ENCODE measurements at regions not wholly inside any gene's neighbourhood (a gene's known extent, or its start where the extent isn't known, plus 50 kb on each side); places are given as distances from the start of the nearest gene placed in this dataset.
"Not testable (repeated sequence)": the region's sequence is repeated elsewhere in the genome, so short reads cannot be mapped to it uniquely, and the experiment has no call there.

- Mint-ChIP-seq H3K9me3 (peaks cover 23% of the 10 kb centered on the region), H3K36me3 (ENCODE audit: low read depth) (no peaks in the 10 kb centered on the region), H3K27ac (no peak overlapping the region)
Measured at GRCh38 chr9:81335879-81336421, 353.4 kb downstream of the TLE1 start.

GRCh38 chr9:81321551-81321950 is 367.8 kb downstream of the TLE1 start:
- no peak for DNase-seq
- Mint-ChIP-seq H3K27ac (no peak overlapping the region), H3K27me3 (no peaks in the 10 kb centered on the region), H3K4me1 (ENCODE audit: low read depth) (no peaks in the 10 kb centered on the region), H3K36me3 (ENCODE audit: low read depth) (no peaks in the 10 kb centered on the region), H3K9me3 (peaks cover 15% of the 10 kb centered on the region), H3K4me3 (no peak overlapping the region)

More at GRCh38 chr9:81335879-81336421, 353.4 kb downstream of the TLE1 start:
- H3K27me3 Mint-ChIP-seq = no peaks in the 10 kb centered on the region
- no peak for DNase-seq
- H3K4me3 Mint-ChIP-seq = no peak overlapping the region
- H3K4me1 Mint-ChIP-seq (ENCODE audit: low read depth) = no peaks in the 10 kb centered on the region

- H3K9me3 Mint-ChIP-seq = peaks cover 15% of the 10 kb centered on the region
- no peaks in the 10 kb centered on the region for H3K4me1 Mint-ChIP-seq (ENCODE audit: low read depth)
- no peak for DNase-seq
- no peaks in the 10 kb centered on the region for H3K36me3 Mint-ChIP-seq (ENCODE audit: low read depth)
- H3K27me3 Mint-ChIP-seq = no peaks in the 10 kb centered on the region
- H3K27ac Mint-ChIP-seq = no peak overlapping the region
- H3K4me3 Mint-ChIP-seq = no peak overlapping the region
Measured at GRCh38 chr9:81320909-81321482, 368.4 kb downstream of the TLE1 start.

- no peaks in the 10 kb centered on the region for H3K36me3 Mint-ChIP-seq (ENCODE audit: low read depth)
- no peak overlapping the region for H3K27ac Mint-ChIP-seq
- no peak overlapping the region for H3K4me3 Mint-ChIP-seq
- peaks cover 22% of the 10 kb centered on the region for H3K9me3 Mint-ChIP-seq
- DNase-seq = no peak
- no peaks in the 10 kb centered on the region for H3K4me1 Mint-ChIP-seq (ENCODE audit: low read depth)
- no peaks in the 10 kb centered on the region for H3K27me3 Mint-ChIP-seq
Measured at GRCh38 chr9:81318571-81318970, 370.8 kb downstream of the TLE1 start.

GRCh38 chr9:81317939-81318338 is 371.4 kb downstream of the TLE1 start:
- Mint-ChIP-seq H3K27me3 (no peaks in the 10 kb centered on the region), H3K9me3 (peaks cover 19% of the 10 kb centered on the region), H3K4me1 (ENCODE audit: low read depth) (no peaks in the 10 kb centered on the region), H3K4me3 (no peak overlapping the region), H3K36me3 (ENCODE audit: low read depth) (no peaks in the 10 kb centered on the region), H3K27ac (no peak overlapping the region)
- no peak for DNase-seq

GRCh38 chr9:81317223-81317622 is 372.1 kb downstream of the TLE1 start:
- H3K27me3 Mint-ChIP-seq = no peaks in the 10 kb centered on the region
- no peak overlapping the region for H3K27ac Mint-ChIP-seq
- no peaks in the 10 kb centered on the region for H3K36me3 Mint-ChIP-seq (ENCODE audit: low read depth)
- peaks cover 15% of the 10 kb centered on the region for H3K9me3 Mint-ChIP-seq
- no peak overlapping the region for H3K4me3 Mint-ChIP-seq
- no peak for DNase-seq
- no peaks in the 10 kb centered on the region for H3K4me1 Mint-ChIP-seq (ENCODE audit: low read depth)

- Mint-ChIP-seq H3K27ac (no peak overlapping the region), H3K4me3 (no peak overlapping the region), H3K36me3 (ENCODE audit: low read depth) (no peaks in the 10 kb centered on the region), H3K9me3 (peaks cover 19% of the 10 kb centered on the region), H3K27me3 (no peaks in the 10 kb centered on the region), H3K4me1 (ENCODE audit: low read depth) (no peaks in the 10 kb centered on the region)
- DNase-seq = no peak
Measured at GRCh38 chr9:81314490-81314889, 374.9 kb downstream of the TLE1 start.

GRCh38 chr9:81313877-81314276 is 375.5 kb downstream of the TLE1 start:
- DNase-seq = no peak
- H3K4me1 Mint-ChIP-seq (ENCODE audit: low read depth) = no peaks in the 10 kb centered on the region
- no peak overlapping the region for H3K27ac Mint-ChIP-seq
- H3K27me3 Mint-ChIP-seq = no peaks in the 10 kb centered on the region
- H3K4me3 Mint-ChIP-seq = no peak overlapping the region
- no peaks in the 10 kb centered on the region for H3K36me3 Mint-ChIP-seq (ENCODE audit: low read depth)
- H3K9me3 Mint-ChIP-seq = peaks cover 24% of the 10 kb centered on the region

GRCh38 chr9:81312346-81312745 is 377.0 kb downstream of the TLE1 start:
- DNase-seq = no peak
- Mint-ChIP-seq H3K4me1 (ENCODE audit: low read depth) (no peaks in the 10 kb centered on the region), H3K36me3 (ENCODE audit: low read depth) (no peaks in the 10 kb centered on the region)

GRCh38 chr9:81308404-81308803 is 380.9 kb downstream of the TLE1 start:
- no peaks in the 10 kb centered on the region for H3K4me1 Mint-ChIP-seq (ENCODE audit: low read depth)
- H3K36me3 Mint-ChIP-seq (ENCODE audit: low read depth) = no peaks in the 10 kb centered on the region
- H3K9me3 Mint-ChIP-seq = peaks cover 10% of the 10 kb centered on the region
- H3K27ac Mint-ChIP-seq = no peak overlapping the region
- no peak for DNase-seq
- no peaks in the 10 kb centered on the region for H3K27me3 Mint-ChIP-seq
- H3K4me3 Mint-ChIP-seq = no peak overlapping the region

More at GRCh38 chr9:81312346-81312745, 377.0 kb downstream of the TLE1 start:
- Mint-ChIP-seq H3K9me3 (peaks cover 24% of the 10 kb centered on the region), H3K4me3 (no peak overlapping the region), H3K27me3 (no peaks in the 10 kb centered on the region), H3K27ac (no peak overlapping the region)

GRCh38 chr9:81307791-81308190 is 381.6 kb downstream of the TLE1 start:
- not testable (repeated sequence) for H3K36me3 Mint-ChIP-seq (ENCODE audit: low read depth); H3K27me3 Mint-ChIP-seq; H3K4me1 Mint-ChIP-seq (ENCODE audit: low read depth); DNase-seq; H3K27ac Mint-ChIP-seq; H3K4me3 Mint-ChIP-seq
- H3K9me3 Mint-ChIP-seq = peaks cover 10% of the 10 kb centered on the region

- H3K4me3 Mint-ChIP-seq = no peak overlapping the region
- H3K4me1 Mint-ChIP-seq (ENCODE audit: low read depth) = no peaks in the 10 kb centered on the region
- no peaks in the 10 kb centered on the region for H3K27me3 Mint-ChIP-seq
- DNase-seq = no peak
- no peak overlapping the region for H3K27ac Mint-ChIP-seq
- H3K36me3 Mint-ChIP-seq (ENCODE audit: low read depth) = no peaks in the 10 kb centered on the region
- peaks cover 6% of the 10 kb centered on the region for H3K9me3 Mint-ChIP-seq
Measured at GRCh38 chr9:81305561-81306182, 383.7 kb downstream of the TLE1 start.

- Mint-ChIP-seq H3K36me3 (ENCODE audit: low read depth) (no peaks in the 10 kb centered on the region), H3K4me1 (ENCODE audit: low read depth) (no peaks in the 10 kb centered on the region), H3K9me3 (no peaks in the 10 kb centered on the region), H3K4me3 (no peak overlapping the region), H3K27me3 (no peaks in the 10 kb centered on the region), H3K27ac (no peak overlapping the region)
- no peak for DNase-seq
Measured at GRCh38 chr9:81303658-81304057, 385.7 kb downstream of the TLE1 start.

GRCh38 chr9:81293651-81294050 is 395.7 kb downstream of the TLE1 start:
- Mint-ChIP-seq H3K36me3 (ENCODE audit: low read depth) (no peaks in the 10 kb centered on the region), H3K27ac (no peak overlapping the region), H3K4me1 (ENCODE audit: low read depth) (no peaks in the 10 kb centered on the region), H3K4me3 (no peak overlapping the region), H3K9me3 (peaks cover 7% of the 10 kb centered on the region), H3K27me3 (no peaks in the 10 kb centered on the region)
- DNase-seq = no peak

- Mint-ChIP-seq H3K9me3 (peaks cover 3% of the 10 kb centered on the region), H3K36me3 (ENCODE audit: low read depth) (no peaks in the 10 kb centered on the region), H3K27ac (no peak overlapping the region), H3K27me3 (no peaks in the 10 kb centered on the region), H3K4me3 (no peak overlapping the region), H3K4me1 (ENCODE audit: low read depth) (no peaks in the 10 kb centered on the region)
- no peak for DNase-seq
Measured at GRCh38 chr9:81292056-81292805, 397.1 kb downstream of the TLE1 start.
